Activated CD4-positive, alpha-beta T cell treated with anti-CD3 and anti-CD28 coated beads, Interleukin-2, amount 10 ng/mL, durations not matched to agents 7 days and 5 days (primary cell): ENCODE measurements at regions not wholly inside any gene's neighbourhood (a gene's known extent, or its start where the extent isn't known, plus 50 kb on each side); places are given as distances from the start of the nearest gene placed in this dataset.

Experiments used
- CTCF ChIA-PET: fragments of 350-600 bp; sonication (Branson Sonifier 250); formaldehyde crosslinking; loops from one replicate; lab custom pipeline; 2021; ENCODE audit warnings: antibody characterized with exemption; lab: Charles Lee
- POLR2A ChIA-PET: fragments of 350-600 bp; sonication (Branson Sonifier 250); formaldehyde crosslinking; loops from one replicate; lab custom pipeline; 2021; ENCODE audit warnings: antibody characterized with exemption; lab: Charles Lee
- DNase-seq: peaks from one replicate; pipeline ENCODE4 v3.0.0-alpha.2; 2020
- H3K27ac Mint-ChIP-seq: one replicate; pipeline ENCODE4 v1.8.0; 2021; ENCODE audit warnings: mild to moderate bottlenecking, moderate library complexity, mixed read lengths
- H3K27me3 Mint-ChIP-seq: one replicate; pipeline ENCODE4 v1.8.0; 2021; ENCODE audit warnings: mixed read lengths
- H3K36me3 Mint-ChIP-seq: one replicate; pipeline ENCODE4 v1.8.0; 2021; ENCODE audit warnings: low read depth, mixed read lengths
- H3K4me1 Mint-ChIP-seq: one replicate; pipeline ENCODE4 v1.8.0; 2021; ENCODE audit warnings: mixed read lengths
- H3K4me3 Mint-ChIP-seq: one replicate; pipeline ENCODE4 v1.8.0; 2021; ENCODE audit warnings: mild to moderate bottlenecking, moderate library complexity, mixed read lengths
- H3K9me3 Mint-ChIP-seq: one replicate; pipeline ENCODE4 v1.8.0; 2021; ENCODE audit warnings: mixed read lengths

DNA sequence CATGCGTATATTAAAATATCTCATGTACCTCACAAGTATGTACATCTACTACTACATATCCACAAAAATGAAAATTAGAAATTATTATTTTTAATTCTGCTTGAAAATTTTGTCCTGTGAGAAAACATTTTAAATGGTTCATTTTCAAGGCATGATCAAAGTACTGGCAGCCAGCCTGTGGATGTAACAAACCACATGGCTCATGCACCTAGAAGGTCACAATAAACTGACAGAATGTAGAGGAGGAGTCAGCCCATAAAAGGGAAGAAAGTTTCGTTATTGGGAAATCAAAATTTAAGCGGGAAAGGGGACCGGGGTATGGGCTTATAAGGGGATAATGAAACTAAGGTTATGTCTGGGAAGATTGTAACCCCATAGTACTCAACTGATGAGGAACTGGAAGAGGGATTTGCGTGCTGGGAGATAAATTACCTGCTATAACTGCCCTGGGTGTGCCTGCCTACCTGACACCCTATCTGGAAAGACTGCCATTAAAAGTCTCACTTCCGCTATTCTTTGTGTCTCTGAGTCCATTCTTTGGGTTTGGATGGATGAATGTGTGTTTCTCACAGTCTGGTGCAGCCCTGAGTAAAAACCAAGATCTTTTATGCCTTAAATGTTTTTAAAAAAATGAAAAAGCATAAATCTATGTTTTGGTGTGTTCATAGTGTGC, 62.2 kb upstream of the PCED1B start:
- CTCF ChIA-PET: interaction anchor here (1.1 kb wide), 1 partner anchor 620 kb away, joined by 3 read pairs; no protein-coding TSS in a partner anchor
- H3K4me1 Mint-ChIP-seq: no peaks in the 10 kb centered on the region
- no peak for DNase-seq
- H3K4me3 Mint-ChIP-seq: no peak overlapping the region
- no peak overlapping the region for H3K27ac Mint-ChIP-seq
- H3K27me3 Mint-ChIP-seq: peaks cover 11% of the 10 kb centered on the region
- POLR2A ChIA-PET: no interaction called here
- no peaks in the 10 kb centered on the region for H3K36me3 Mint-ChIP-seq
- no peaks in the 10 kb centered on the region for H3K9me3 Mint-ChIP-seq

DNA sequence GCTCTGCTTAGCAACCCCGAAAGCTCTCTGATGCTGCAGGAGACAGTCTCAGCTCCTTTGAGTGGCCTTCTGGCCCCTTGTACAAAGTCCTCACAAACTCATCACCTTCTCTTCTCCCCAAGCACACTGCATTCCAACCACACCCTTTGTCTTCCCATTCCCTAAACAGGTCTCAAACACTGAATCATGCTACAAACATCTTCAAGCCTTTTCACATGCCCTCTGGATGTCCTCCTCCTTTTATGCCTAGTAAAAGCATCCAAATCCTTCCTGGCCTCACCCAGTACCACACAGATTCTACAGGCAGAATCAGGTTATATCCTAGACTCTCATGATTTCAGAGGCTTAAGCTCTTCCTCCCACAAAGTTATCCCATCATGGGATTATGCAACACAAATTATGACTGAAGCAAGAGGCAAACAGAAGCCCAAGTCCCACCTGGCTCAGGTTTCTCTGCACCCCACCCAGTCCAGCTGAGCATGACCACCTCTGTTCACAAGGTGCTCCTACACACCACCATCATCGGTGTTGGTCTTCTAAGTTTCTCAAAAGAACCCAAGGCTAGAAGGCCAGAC, 61.4 kb upstream of the PCED1B start:
- no peak for DNase-seq
- Mint-ChIP-seq H3K9me3 (no peaks in the 10 kb centered on the region), H3K36me3 (no peaks in the 10 kb centered on the region), H3K27me3 (peaks cover 10% of the 10 kb centered on the region), H3K27ac (no peak overlapping the region), H3K4me1 (no peaks in the 10 kb centered on the region), H3K4me3 (no peak overlapping the region)
- ChIA-PET CTCF (interaction anchor here (1.1 kb wide), 1 partner anchor 619 kb away, joined by 3 read pairs; no protein-coding TSS in a partner anchor), POLR2A (no interaction called here)

DNA sequence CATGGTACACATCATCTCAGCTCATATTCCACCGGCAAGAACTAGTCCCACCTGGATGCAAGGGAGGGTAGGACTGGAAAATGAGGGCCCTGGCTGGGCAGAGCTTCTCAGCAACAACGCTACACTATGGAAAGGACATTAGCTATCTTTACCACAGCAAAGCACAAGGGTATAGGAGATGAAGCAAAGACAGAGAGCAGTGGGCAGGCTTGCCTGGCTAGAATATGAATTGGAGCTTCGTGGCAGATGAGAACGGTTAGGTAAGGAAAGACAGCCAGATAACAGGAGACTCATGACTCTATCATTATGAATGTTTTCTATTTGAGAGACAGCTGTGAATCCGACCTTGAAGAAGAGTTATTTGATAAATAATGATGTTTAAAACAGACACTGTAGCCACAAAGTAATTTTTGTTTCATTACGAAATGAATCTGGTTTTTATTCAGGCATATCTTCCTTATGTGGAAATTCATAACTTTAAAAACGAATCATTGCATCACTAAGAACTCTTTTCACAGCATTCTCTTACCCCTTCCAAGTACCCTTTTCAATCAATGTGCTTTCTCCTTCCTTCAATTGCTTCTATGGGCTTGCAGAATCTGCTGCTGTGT, 59.1 kb upstream of the PCED1B start:
- POLR2A ChIA-PET: no interaction called here
- no peak overlapping the region for H3K4me3 Mint-ChIP-seq
- DNase-seq: no peak

DNA sequence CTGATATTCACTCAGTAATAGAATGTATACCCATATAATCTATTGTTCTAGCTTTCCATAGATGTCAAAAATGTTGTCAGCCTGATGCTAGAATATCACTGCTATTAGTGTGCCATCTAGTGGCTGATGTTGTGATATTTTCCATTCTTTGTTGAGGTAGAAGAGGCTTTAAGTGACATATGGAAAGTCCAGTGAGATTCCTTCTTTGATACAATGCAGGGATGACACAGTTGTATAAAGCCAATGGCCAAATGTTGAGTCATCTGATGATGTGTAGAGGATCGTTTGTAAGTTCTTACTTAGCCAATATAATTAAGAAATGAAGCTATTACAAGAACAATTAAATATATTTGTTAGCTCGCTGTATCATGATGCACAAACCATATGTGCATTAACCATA, 58.1 kb upstream of the PCED1B start:
- peak; percentile 54 for DNase-seq
- no peaks in the 10 kb centered on the region for H3K36me3 Mint-ChIP-seq
- H3K27ac Mint-ChIP-seq: no peak overlapping the region
- peaks cover 13% of the 10 kb centered on the region for H3K27me3 Mint-ChIP-seq
- ChIA-PET CTCF (interaction anchor here (1.0 to 3.0 kb wide), 6 partner anchors 9 to 951 kb away, joined by 3 to 7 read pairs (median 3); no protein-coding TSS in a partner anchor), POLR2A (no interaction called here)
- H3K4me3 Mint-ChIP-seq: no peak overlapping the region
- H3K9me3 Mint-ChIP-seq: no peaks in the 10 kb centered on the region
- H3K4me1 Mint-ChIP-seq: no peaks in the 10 kb centered on the region

More for the DNA sequence above, 59.1 kb upstream of the PCED1B start:
- Mint-ChIP-seq H3K4me1 (no peaks in the 10 kb centered on the region), H3K9me3 (no peaks in the 10 kb centered on the region), H3K27me3 (peaks cover 10% of the 10 kb centered on the region), H3K27ac (no peak overlapping the region), H3K36me3 (no peaks in the 10 kb centered on the region)
- CTCF ChIA-PET: interaction anchor here (1.0 to 3.0 kb wide), 4 partner anchors 9 to 616 kb away, joined by 3 to 7 read pairs (median 6); no protein-coding TSS in a partner anchor

DNA sequence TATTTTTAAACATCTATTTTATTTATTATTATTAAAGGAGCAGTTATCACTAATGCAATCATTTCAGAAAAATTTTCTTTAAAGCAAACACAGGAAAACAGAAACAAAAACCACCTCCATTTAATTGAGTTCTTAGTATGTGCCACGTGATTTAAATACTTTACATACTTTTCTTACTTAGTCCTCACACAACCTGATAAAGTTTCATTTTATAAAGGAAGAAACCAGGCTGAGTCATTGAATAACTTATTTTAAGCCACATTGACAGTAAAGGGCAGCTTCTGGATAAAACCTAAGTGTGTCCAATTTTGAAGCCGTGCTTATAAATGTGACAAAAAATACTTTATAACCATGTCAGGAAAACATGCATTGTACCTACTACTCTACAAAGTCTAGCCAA, 57.1 kb upstream of the PCED1B start:
- DNase-seq: no peak
- H3K4me3 Mint-ChIP-seq: no peak overlapping the region
- no peaks in the 10 kb centered on the region for H3K9me3 Mint-ChIP-seq
- CTCF ChIA-PET: interaction anchor here (0.6 to 3.0 kb wide), 3 partner anchors 20 to 1224 kb away, joined by 3 to 7 read pairs (median 3); no protein-coding TSS in a partner anchor
- H3K36me3 Mint-ChIP-seq: no peaks in the 10 kb centered on the region
- no peak overlapping the region for H3K27ac Mint-ChIP-seq
- H3K4me1 Mint-ChIP-seq: no peaks in the 10 kb centered on the region
- peaks cover 10% of the 10 kb centered on the region for H3K27me3 Mint-ChIP-seq
- POLR2A ChIA-PET: no interaction called here

DNA sequence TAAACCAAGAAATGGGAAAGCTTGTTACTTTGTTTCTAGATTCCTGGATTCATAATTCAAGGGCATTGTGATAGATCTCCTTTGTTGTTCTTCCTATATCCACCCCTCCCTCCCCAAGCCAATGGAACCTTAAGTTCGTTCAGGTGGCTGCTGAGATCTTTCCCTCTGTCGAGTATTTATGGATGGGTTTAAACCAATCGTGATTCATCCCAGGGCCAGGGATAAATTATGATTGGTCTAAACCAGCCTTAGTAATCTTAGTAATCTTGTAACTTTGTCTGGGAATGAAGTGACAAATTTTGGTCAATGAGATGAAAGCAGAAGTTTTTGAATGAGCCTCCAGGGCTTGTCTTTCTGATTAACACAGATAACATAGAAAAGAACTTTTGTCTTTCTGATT, 56.1 kb upstream of the PCED1B start:
- no peak overlapping the region for H3K27ac Mint-ChIP-seq
- CTCF ChIA-PET: interaction anchor here (3.0 kb wide), 1 partner anchor 374 kb away, joined by 7 read pairs; no protein-coding TSS in a partner anchor
- no peak overlapping the region for H3K4me3 Mint-ChIP-seq
- POLR2A ChIA-PET: no interaction called here
- DNase-seq: no peak
- no peaks in the 10 kb centered on the region for H3K9me3 Mint-ChIP-seq
- H3K27me3 Mint-ChIP-seq: peaks cover 10% of the 10 kb centered on the region
- no peaks in the 10 kb centered on the region for H3K36me3 Mint-ChIP-seq
- no peaks in the 10 kb centered on the region for H3K4me1 Mint-ChIP-seq

DNA sequence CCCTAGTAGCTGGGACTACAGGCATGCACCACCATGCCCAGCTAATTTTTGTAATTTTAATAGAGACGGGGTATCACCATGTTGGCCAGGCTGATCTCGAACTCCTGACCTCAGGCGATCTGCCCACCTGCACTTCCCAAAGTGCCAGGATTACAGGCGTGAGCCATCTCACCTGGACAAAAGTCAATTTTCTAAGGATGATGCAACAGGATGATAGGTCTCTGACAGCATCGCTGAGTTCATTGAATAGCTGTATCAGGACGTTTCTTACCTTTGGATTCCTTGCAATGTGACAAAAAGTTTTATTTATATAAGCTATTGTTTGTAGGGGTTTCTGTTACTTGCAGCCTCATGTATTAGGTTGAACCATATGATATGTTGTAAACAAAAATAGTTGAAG, 55.5 kb upstream of the PCED1B start:
- no peaks in the 10 kb centered on the region for H3K4me1 Mint-ChIP-seq

DNA sequence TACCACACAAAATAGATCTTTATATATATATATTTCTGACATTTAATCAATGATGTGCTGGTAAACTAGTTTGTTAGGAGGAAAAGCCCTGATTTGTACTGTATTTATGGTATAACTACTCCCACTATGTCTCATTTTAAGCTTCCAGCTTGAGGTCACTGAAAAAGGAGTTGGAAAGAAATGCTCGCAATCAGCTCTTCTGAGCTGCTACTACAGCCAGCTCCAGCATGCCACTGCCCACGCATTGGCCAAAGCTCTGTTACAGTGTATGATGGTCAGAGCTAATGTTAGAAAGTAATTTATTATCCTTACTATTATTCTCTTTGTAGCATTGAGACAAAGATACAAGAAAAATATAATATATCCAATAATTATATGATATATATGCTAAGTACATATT, 55.0 kb upstream of the PCED1B start:
- H3K36me3 Mint-ChIP-seq: no peaks in the 10 kb centered on the region
- H3K4me3 Mint-ChIP-seq: no peak overlapping the region
- ChIA-PET CTCF (interaction anchor here (0.6 to 1.0 kb wide), 3 partner anchors 8 to 648 kb away, joined by 4 read pairs; no protein-coding TSS in a partner anchor), POLR2A (no interaction called here)
- no peaks in the 10 kb centered on the region for H3K9me3 Mint-ChIP-seq
- peaks cover 7% of the 10 kb centered on the region for H3K27me3 Mint-ChIP-seq
- no peak for DNase-seq
- no peak overlapping the region for H3K27ac Mint-ChIP-seq
- H3K4me1 Mint-ChIP-seq: no peaks in the 10 kb centered on the region

More for the DNA sequence above, 55.5 kb upstream of the PCED1B start:
- ChIA-PET CTCF (interaction anchor here (0.6 to 1.0 kb wide), 3 partner anchors 9 to 647 kb away, joined by 4 read pairs; no protein-coding TSS in a partner anchor), POLR2A (no interaction called here)
- no peaks in the 10 kb centered on the region for H3K36me3 Mint-ChIP-seq
- H3K27ac Mint-ChIP-seq: no peak overlapping the region
- DNase-seq: no peak
- no peak overlapping the region for H3K4me3 Mint-ChIP-seq
- H3K27me3 Mint-ChIP-seq: peaks cover 7% of the 10 kb centered on the region
- no peaks in the 10 kb centered on the region for H3K9me3 Mint-ChIP-seq

DNA sequence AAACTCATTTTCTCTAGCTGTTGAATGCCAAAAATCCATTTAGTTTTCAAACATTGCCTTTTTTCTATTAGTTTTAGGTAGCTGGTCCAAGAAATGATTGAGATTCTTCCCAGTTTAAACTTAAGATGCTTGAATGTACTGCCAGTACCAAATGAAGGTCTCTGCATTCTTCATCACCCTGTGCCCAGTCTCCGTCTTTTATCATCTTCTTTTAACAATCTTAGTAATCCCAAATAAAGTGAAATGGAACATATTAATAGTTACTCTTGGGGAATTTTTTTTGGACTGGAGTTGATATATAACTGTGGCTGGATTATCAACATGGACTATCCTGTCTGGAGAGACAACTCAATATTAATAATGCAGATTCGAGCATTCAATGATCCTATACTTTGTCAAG, 54.1 kb upstream of the PCED1B start:
- no peaks in the 10 kb centered on the region for H3K4me1 Mint-ChIP-seq
- POLR2A ChIA-PET: no interaction called here
- H3K4me3 Mint-ChIP-seq: no peak overlapping the region
- CTCF ChIA-PET: no interaction called here
- H3K9me3 Mint-ChIP-seq: no peaks in the 10 kb centered on the region
- peaks cover 4% of the 10 kb centered on the region for H3K27me3 Mint-ChIP-seq
- no peaks in the 10 kb centered on the region for H3K36me3 Mint-ChIP-seq
- DNase-seq: no peak
- H3K27ac Mint-ChIP-seq: no peak overlapping the region

DNA sequence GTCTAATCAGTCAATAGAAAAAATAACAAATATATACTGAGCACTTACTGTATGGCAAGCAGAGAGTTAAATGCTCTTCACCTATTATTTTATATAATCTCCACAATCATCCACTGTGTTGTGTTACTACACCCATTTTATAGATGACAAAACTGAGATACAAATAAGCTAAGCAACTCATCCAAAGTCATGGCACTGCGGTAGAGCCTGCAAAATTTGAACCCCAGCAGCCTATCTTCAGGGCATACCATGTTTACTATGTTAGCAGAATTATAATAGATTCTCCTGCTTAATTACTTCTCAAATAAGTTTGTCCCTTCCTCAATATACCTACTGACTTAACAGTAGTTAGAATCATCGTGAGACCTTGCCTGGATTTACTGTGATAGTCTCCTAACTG, 53.6 kb upstream of the PCED1B start:
- no peaks in the 10 kb centered on the region for H3K4me1 Mint-ChIP-seq
- no peak for DNase-seq
- H3K9me3 Mint-ChIP-seq: no peaks in the 10 kb centered on the region
- H3K27me3 Mint-ChIP-seq: peaks cover 4% of the 10 kb centered on the region
- no peak overlapping the region for H3K4me3 Mint-ChIP-seq
- H3K36me3 Mint-ChIP-seq: no peaks in the 10 kb centered on the region
- ChIA-PET CTCF (interaction anchor here (1.3 kb wide), 1 partner anchor 11 kb away, joined by 5 read pairs; no protein-coding TSS in a partner anchor), POLR2A (no interaction called here)
- no peak overlapping the region for H3K27ac Mint-ChIP-seq

DNA sequence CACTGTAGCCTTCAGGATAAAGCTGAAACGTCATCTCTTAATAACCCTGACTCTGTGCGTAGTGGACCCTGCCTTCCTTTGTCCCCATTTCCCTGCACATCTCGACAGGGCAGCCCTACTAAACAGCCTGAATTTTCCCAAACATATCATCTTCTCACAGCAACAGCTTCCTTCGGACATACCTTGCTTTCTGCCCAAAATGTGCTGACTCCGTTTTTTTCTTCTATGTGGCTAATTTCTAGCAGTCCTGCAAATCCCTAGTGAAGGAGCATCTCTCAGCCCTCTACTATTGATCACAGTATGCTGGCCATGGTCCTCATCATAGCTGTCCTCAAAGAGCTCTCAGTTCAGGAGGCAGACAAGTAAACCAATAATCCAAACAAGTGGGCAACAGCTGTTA, 53.1 kb upstream of the PCED1B start:
- DNase-seq: no peak
- ChIA-PET CTCF (interaction anchor here (1.3 kb wide), 1 partner anchor 11 kb away, joined by 5 read pairs; no protein-coding TSS in a partner anchor), POLR2A (no interaction called here)
- Mint-ChIP-seq H3K27me3 (peaks cover 4% of the 10 kb centered on the region), H3K36me3 (no peaks in the 10 kb centered on the region), H3K27ac (no peak overlapping the region), H3K4me1 (no peaks in the 10 kb centered on the region), H3K4me3 (no peak overlapping the region), H3K9me3 (no peaks in the 10 kb centered on the region)
